ENCODE measurements at regions not wholly inside any gene's neighbourhood (a gene's known extent, or its start where the extent isn't known, plus 50 kb on each side); places are given as distances from the start of the nearest gene placed in this dataset.

- Histone ChIP-seq H3K36me3 (replicated peaks in 1 of 2; ENCODE audit: control insufficient read depth in 1 of 2, insufficient read depth in 2 of 2, low read length in 2 of 2) (no peaks in the 10 kb centered on the region), H3K27ac (ENCODE audit: low read depth in 1 of 2, low read length in 2 of 2) (no peak overlapping the region), H3K4me1 (ENCODE audit: control insufficient read depth in 1 of 2, insufficient read depth in 2 of 2, low read length in 2 of 2) (no peaks in the 10 kb centered on the region), H3K79me2 (ENCODE audit: insufficient read depth, low read length) (no peaks in the 10 kb centered on the region), H3K9ac (ENCODE audit: insufficient read depth, low read length, poor library complexity, severe bottlenecking) (no peak overlapping the region), H3K27me3 (ENCODE audit: control insufficient read depth in 2 of 2, insufficient read depth in 2 of 2, low read length in 2 of 2) (no peaks in the 10 kb centered on the region), H3K9me3 (replicated peaks in 1 of 2; ENCODE audit: control insufficient read depth in 1 of 2, insufficient read depth in 1 of 2, low read length in 2 of 2) (no peaks in the 10 kb centered on the region), H4K20me1 (ENCODE audit: insufficient read depth, low read length) (no peaks in the 10 kb centered on the region), H3K4me2 (replicated peaks; ENCODE audit: extremely low read depth, low read length, poor library complexity, severe bottlenecking) (no peak overlapping the region), H2AFZ (ENCODE audit: insufficient read depth, low read depth, low read length, poor library complexity, severe bottlenecking) (no peak overlapping the region), H3K4me3 (replicated peaks in 1 of 3; ENCODE audit: low read depth in 2 of 3, low read length in 3 of 3) (no peak overlapping the region)
- Mint-ChIP-seq H3K27ac (no peak overlapping the region), H3K4me1 (no peaks in the 10 kb centered on the region), H3K27me3 (ENCODE audit: low read depth in 3 of 3) (no peaks in the 10 kb centered on the region), H3K9me3 (peaks cover 0 to 4% (median 0%) of the 10 kb centered on the region in 7 donors), H3K4me3 (no peak overlapping the region), H3K36me3 (no peaks in the 10 kb centered on the region)
- no CpG with 5 or more reads among the region's 1 CpG for WGBS (ENCODE audit: insufficient coverage)
- no peak for TF ChIP-seq CTCF (IDR thresholded peaks at IDR 0.05)
- DNase-seq = no peak
- intact Hi-C loops (cut with micrococcal nuclease) = no loop called here
Observed at GRCh38 chr12:86662464-86662863, 406.3 kb upstream of the MGAT4C start.

- no peaks in the 10 kb centered on the region for H3K4me1 ChIP-seq (ENCODE audit: control insufficient read depth in 1 of 2, insufficient read depth in 2 of 2, low read length in 2 of 2)
- WGBS (ENCODE audit: insufficient coverage) = no CpG with 5 or more reads among the region's 1 CpG
- H3K4me3 Mint-ChIP-seq = no peak overlapping the region
Observed at GRCh38 chr12:86660488-86661147, 404.4 kb upstream of the MGAT4C start.

More at GRCh38 chr12:86660488-86661147, 404.4 kb upstream of the MGAT4C start:
- Histone ChIP-seq H3K27ac (ENCODE audit: low read depth in 1 of 2, low read length in 2 of 2) (no peak overlapping the region), H3K79me2 (ENCODE audit: insufficient read depth, low read length) (no peaks in the 10 kb centered on the region), H3K4me3 (replicated peaks in 1 of 3; ENCODE audit: low read depth in 2 of 3, low read length in 3 of 3) (no peak overlapping the region), H3K27me3 (ENCODE audit: control insufficient read depth in 2 of 2, insufficient read depth in 2 of 2, low read length in 2 of 2) (no peaks in the 10 kb centered on the region), H3K9ac (ENCODE audit: insufficient read depth, low read length, poor library complexity, severe bottlenecking) (no peak overlapping the region), H4K20me1 (ENCODE audit: insufficient read depth, low read length) (no peaks in the 10 kb centered on the region), H3K9me3 (replicated peaks in 1 of 2; ENCODE audit: control insufficient read depth in 1 of 2, insufficient read depth in 1 of 2, low read length in 2 of 2) (no peaks in the 10 kb centered on the region), H3K36me3 (replicated peaks in 1 of 2; ENCODE audit: control insufficient read depth in 1 of 2, insufficient read depth in 2 of 2, low read length in 2 of 2) (no peaks in the 10 kb centered on the region), H3K4me2 (replicated peaks; ENCODE audit: extremely low read depth, low read length, poor library complexity, severe bottlenecking) (no peak overlapping the region), H2AFZ (ENCODE audit: insufficient read depth, low read depth, low read length, poor library complexity, severe bottlenecking) (no peak overlapping the region)
- intact Hi-C loops (cut with micrococcal nuclease) = no loop called here
- Mint-ChIP-seq H3K27ac (no peak overlapping the region), H3K9me3 (peaks cover 0 to 4% (median 0%) of the 10 kb centered on the region in 7 donors), H3K36me3 (no peaks in the 10 kb centered on the region), H3K4me1 (no peaks in the 10 kb centered on the region), H3K27me3 (ENCODE audit: low read depth in 3 of 3) (no peaks in the 10 kb centered on the region)
- TF ChIP-seq CTCF (IDR thresholded peaks at IDR 0.05) = no peak
- no peak for DNase-seq

Measured in CD14-positive monocyte (primary cell).